GM12878 (cell line): ENCODE measurements at regions not wholly inside any gene's neighbourhood (a gene's known extent, or its start where the extent isn't known, plus 50 kb on each side); places are given as distances from the start of the nearest gene placed in this dataset.

Experiments
- ATAC-seq: fragments of 200-7000 bp; cut with Tn5 transposase; 3 replicates; pipeline ENCODE4 v1.9.1; 2020; ENCODE audit warnings: mild to moderate bottlenecking, moderate library complexity
- BruUV-seq: library from RNA; stranded (reverse); fragments of 400-500 nt; replicated peaks from 2 replicates; lab custom pipeline; 2021; lab: Mats Ljungman, UMichigan
- CTCF ChIA-PET: fragments of 300-600 bp; sonication (Branson Sonifier 250); formaldehyde crosslinking; extraction: SDS; loops from one replicate; lab custom pipeline; 2021; ENCODE audit warnings: inconsistent platforms; lab: Yijun Ruan, JAX
- POLR2A ChIA-PET: fragments of 350-600 bp; formaldehyde crosslinking; extraction: SDS; loops from one replicate; lab custom pipeline; 2021; ENCODE audit warnings: inconsistent platforms; lab: Charles Lee
- RAD21 ChIA-PET: fragments of 300-600 bp; sonication (Branson Sonifier 250); formaldehyde crosslinking; loops from one replicate; lab custom pipeline; 2023; ENCODE audit warnings: antibody characterized with exemption; ENCODE audit not compliant: unreplicated experiment; lab: Charles Lee
- SMC1A ChIA-PET: fragments of 300-600 bp; sonication (Branson Sonifier 250); formaldehyde crosslinking; loops from one replicate; lab custom pipeline; 2023; ENCODE audit not compliant: unreplicated experiment, uncharacterized antibody; lab: Charles Lee
- DNase-seq: peaks from one replicate; pipeline ENCODE4 v3.0.0-alpha.2; 2011; ENCODE audit warnings: low read depth, low spot score
- FAIRE-seq: peaks from 3 replicates; lab custom pipeline; 2011; peaks lifted over from hg19 to GRCh38; lab: Jason Lieb, UNC
- H2AFZ ChIP-seq: 2 replicates; pipeline ENCODE4 v1.6.0; 2011; ENCODE audit warnings: low read depth, low read length, control low read depth; ENCODE audit not compliant: control insufficient read depth
- H3K27ac ChIP-seq: 2 replicates; pipeline ENCODE4 v1.5.1; 2011; ENCODE audit warnings: control low read depth; ENCODE audit not compliant: control insufficient read depth, insufficient read depth
- H3K27me3 ChIP-seq, 2 experiments: replicated peaks in 1 of 2; 2 replicates each; pipeline versions ENCODE4 v1.6.0 to v1.6.1; 2011; ENCODE audit warnings: low read length in 1 of 2; ENCODE audit not compliant: control insufficient read depth in 2 of 2, insufficient read depth in 2 of 2
- H3K36me3 ChIP-seq, 2 experiments: 2 replicates each; pipeline ENCODE4 v1.5.1; 2011; ENCODE audit warnings: low read length in 1 of 2; ENCODE audit not compliant: control insufficient read depth in 2 of 2, insufficient read depth in 2 of 2
- H3K4me1 ChIP-seq: 2 replicates; pipeline ENCODE4 v1.6.1; 2011; ENCODE audit warnings: mild to moderate bottlenecking, low read length, moderate library complexity, mixed read lengths; ENCODE audit not compliant: control insufficient read depth, insufficient read depth
- H3K4me2 ChIP-seq: 2 replicates; pipeline ENCODE4 v1.6.0; 2011; ENCODE audit warnings: control low read depth; ENCODE audit not compliant: control insufficient read depth, insufficient read depth
- H3K4me3 ChIP-seq: fragments of 200-600 bp; sonication (generic); 2 replicates; pipeline ENCODE4 v1.5.1; 2016
- H3K79me2 ChIP-seq: 2 replicates; pipeline ENCODE4 v1.6.0; 2011; ENCODE audit warnings: low read length; ENCODE audit not compliant: control insufficient read depth, insufficient read depth
- H3K9ac ChIP-seq: 2 replicates; pipeline ENCODE4 v1.8.0; 2011; ENCODE audit warnings: low read length, control low read depth, mixed read lengths; ENCODE audit not compliant: control insufficient read depth, insufficient read depth
- H3K9me3 ChIP-seq: replicated peaks from 3 replicates; pipeline ENCODE4 v1.5.1; 2011; ENCODE audit warnings: mild to moderate bottlenecking, low read length; ENCODE audit not compliant: control insufficient read depth, insufficient read depth
- H4K20me1 ChIP-seq: 2 replicates; pipeline ENCODE4 v1.6.0; 2011; ENCODE audit not compliant: control insufficient read depth, insufficient read depth
- CHD4 ChIP-seq: fragments of 200-600 bp; sonication (generic); IDR thresholded peaks from 2 replicates; pipeline ENCODE4 v1.6.1; 2016; ENCODE audit warnings: mild to moderate bottlenecking
- HDAC6 ChIP-seq: fragments of 200-600 bp; sonication (generic); IDR thresholded peaks from one replicate; pipeline ENCODE4 v1.8.0; 2017; ENCODE audit warnings: antibody characterized with exemption; ENCODE audit not compliant: unreplicated experiment
- JUNB ChIP-seq: IDR thresholded peaks from 2 replicates; pipeline ENCODE4 v1.6.1; 2016; ENCODE audit warnings: antibody characterized with exemption, mild to moderate bottlenecking
- NFXL1 ChIP-seq: fragments of 450-650 bp; IDR thresholded peaks from 2 replicates; pipeline ENCODE4 v1.6.1; 2017; ENCODE audit warnings: antibody characterized with exemption, mild to moderate bottlenecking, borderline replicate concordance
- NRF1 ChIP-seq: conservative IDR thresholded peaks from 2 replicates; pipeline ENCODE4 v1.6.1; 2011; ENCODE audit warnings: mild to moderate bottlenecking, low read depth, low read length, improper control_type of control experiment
- POLR2A ChIP-seq: IDR thresholded peaks from 2 replicates; pipeline ENCODE4 v1.6.1; 2011; ENCODE audit warnings: low read depth, mild to moderate bottlenecking, low read length
- POLR2AphosphoS2 ChIP-seq: IDR thresholded peaks from 2 replicates; pipeline ENCODE4 v1.6.1; 2011; ENCODE audit warnings: low read depth, mild to moderate bottlenecking, low read length, improper control_type of control experiment, moderate library complexity
- SUPT20H ChIP-seq: IDR thresholded peaks from 2 replicates; pipeline ENCODE4 v1.6.1; 2011; ENCODE audit warnings: low read depth, mild to moderate bottlenecking, low read length, moderate library complexity, borderline replicate concordance; ENCODE audit not compliant: control insufficient read depth
- ZBED1 ChIP-seq: IDR thresholded peaks from 2 replicates; pipeline ENCODE4 v1.6.1; 2016; ENCODE audit warnings: borderline replicate concordance
- ZNF24 ChIP-seq: fragments of 450-650 bp; IDR thresholded peaks from 2 replicates; pipeline ENCODE4 v1.6.1; 2017; ENCODE audit warnings: antibody characterized with exemption, mild to moderate bottlenecking
- WGBS: methylation state at CpG from one replicate; pipeline ENCODE4 v1.1.6; 2016; ENCODE audit warnings: low lambda C conversion rate; ENCODE audit not compliant: insufficient replicate concordance, insufficient coverage; ENCODE audit errors: missing lambda C conversion rate; 5-methylcytosine and 5-hydroxymethylcytosine counted together
- in situ Hi-C: fragments of 300-500 bp; cut with MboI; formaldehyde crosslinking; loops from 9 replicates; pipeline ENCODE4 v1.14.3; 2018; ENCODE audit warnings: mixed read lengths
- intact Hi-C: fragments of 100-400 bp; cut with micrococcal nuclease; formaldehyde crosslinking; loops from one replicate; pipeline ENCODE4 v1.14.2; 2022; ENCODE audit not compliant: unreplicated experiment
- TF ChIP-seq, protein P1 (sequence below): fragments of 150-350 bp; IDR thresholded peaks from 2 replicates; pipeline ENCODE4 v1.6.1; 2016; ENCODE audit warnings: low read depth, low read length
- TF ChIP-seq, protein P2 (sequence below): fragments of 450-650 bp; IDR thresholded peaks from 2 replicates; pipeline ENCODE4 v1.6.1; 2016; ENCODE audit warnings: mild to moderate bottlenecking, moderate library complexity, borderline replicate concordance
- TF ChIP-seq, protein P3 (sequence below): fragments of 450-650 bp; IDR thresholded peaks from 2 replicates; pipeline ENCODE4 v1.6.1; 2018; ENCODE audit warnings: mild to moderate bottlenecking, low read depth, moderate library complexity; ENCODE audit not compliant: partially characterized antibody
- TF ChIP-seq, protein P4 (sequence below): fragments of 450-650 bp; IDR thresholded peaks from 2 replicates; pipeline ENCODE4 v1.6.1; 2017; ENCODE audit warnings: low read depth, mild to moderate bottlenecking, moderate library complexity

DNA sequence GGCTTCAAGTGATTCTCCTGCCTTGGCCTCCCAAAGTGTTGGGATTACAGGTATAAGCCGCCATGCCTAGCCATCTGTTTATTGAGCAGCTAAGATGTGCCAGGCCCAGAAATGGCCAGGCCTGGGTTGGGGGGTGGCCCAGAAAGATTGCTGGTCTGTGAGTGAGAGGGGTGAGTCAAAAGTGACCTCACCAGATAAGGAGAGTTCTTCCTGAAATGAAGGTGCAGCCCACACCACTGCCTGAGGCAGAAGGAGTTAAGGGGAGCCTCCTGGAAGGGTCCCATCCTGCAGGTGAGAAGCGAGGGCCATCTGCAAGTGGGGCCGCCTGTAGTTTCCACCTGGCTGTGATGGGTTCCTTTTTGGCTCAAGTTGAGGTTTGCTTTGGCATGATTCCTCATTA lies 96.9 kb upstream of the KLF4 start:
- FAIRE-seq, result no peak
- no peaks in the 10 kb centered on the region for H4K20me1 ChIP-seq
- 28% methylated on average over 3 of the region's 3 CpGs for WGBS
- BruUV-seq, result no TSS peak
- intact Hi-C loops, result no loop called here
- ChIA-PET POLR2A (no interaction called here), RAD21 (no interaction called here), CTCF (no interaction called here), SMC1A (interaction anchor here (2.3 kb wide), 1 partner anchor 31 kb away, joined by 5 read pairs; no protein-coding TSS in a partner anchor)
- H3K79me2 ChIP-seq, result no peaks in the 10 kb centered on the region
- peaks cover 0 to 2% of the 10 kb centered on the region in 2 experiments; a peak in 1 of 4 replicates for H3K27me3 ChIP-seq
- H3K27ac ChIP-seq, result no peak overlapping the region
- no peak overlapping the region for H3K4me2 ChIP-seq
- no peak for DNase-seq
- H3K9me3 ChIP-seq, result no peaks in the 10 kb centered on the region
- no peak for ATAC-seq
- in situ Hi-C loops, result no loop called here
- H3K4me1 ChIP-seq, result no peaks in the 10 kb centered on the region
- H3K4me3 ChIP-seq, result no peak overlapping the region
- H3K9ac ChIP-seq, result no peak overlapping the region
- H3K36me3 ChIP-seq, result no peaks in the 10 kb centered on the region
- no peak overlapping the region for H2AFZ ChIP-seq
- no peak for TF ChIP-seq SUPT20H
- TF ChIP-seq ZNF24, result no peak
- no peak for TF ChIP-seq NFXL1
- TF ChIP-seq, protein P1, sequence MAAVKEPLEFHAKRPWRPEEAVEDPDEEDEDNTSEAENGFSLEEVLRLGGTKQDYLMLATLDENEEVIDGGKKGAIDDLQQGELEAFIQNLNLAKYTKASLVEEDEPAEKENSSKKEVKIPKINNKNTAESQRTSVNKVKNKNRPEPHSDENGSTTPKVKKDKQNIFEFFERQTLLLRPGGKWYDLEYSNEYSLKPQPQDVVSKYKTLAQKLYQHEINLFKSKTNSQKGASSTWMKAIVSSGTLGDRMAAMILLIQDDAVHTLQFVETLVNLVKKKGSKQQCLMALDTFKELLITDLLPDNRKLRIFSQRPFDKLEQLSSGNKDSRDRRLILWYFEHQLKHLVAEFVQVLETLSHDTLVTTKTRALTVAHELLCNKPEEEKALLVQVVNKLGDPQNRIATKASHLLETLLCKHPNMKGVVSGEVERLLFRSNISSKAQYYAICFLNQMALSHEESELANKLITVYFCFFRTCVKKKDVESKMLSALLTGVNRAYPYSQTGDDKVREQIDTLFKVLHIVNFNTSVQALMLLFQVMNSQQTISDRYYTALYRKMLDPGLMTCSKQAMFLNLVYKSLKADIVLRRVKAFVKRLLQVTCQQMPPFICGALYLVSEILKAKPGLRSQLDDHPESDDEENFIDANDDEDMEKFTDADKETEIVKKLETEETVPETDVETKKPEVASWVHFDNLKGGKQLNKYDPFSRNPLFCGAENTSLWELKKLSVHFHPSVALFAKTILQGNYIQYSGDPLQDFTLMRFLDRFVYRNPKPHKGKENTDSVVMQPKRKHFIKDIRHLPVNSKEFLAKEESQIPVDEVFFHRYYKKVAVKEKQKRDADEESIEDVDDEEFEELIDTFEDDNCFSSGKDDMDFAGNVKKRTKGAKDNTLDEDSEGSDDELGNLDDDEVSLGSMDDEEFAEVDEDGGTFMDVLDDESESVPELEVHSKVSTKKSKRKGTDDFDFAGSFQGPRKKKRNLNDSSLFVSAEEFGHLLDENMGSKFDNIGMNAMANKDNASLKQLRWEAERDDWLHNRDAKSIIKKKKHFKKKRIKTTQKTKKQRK, result no peak
- no peak for TF ChIP-seq POLR2A
- TF ChIP-seq NRF1, result no peak
- TF ChIP-seq JUNB, result no peak
- no peak for TF ChIP-seq ZBED1
- TF ChIP-seq, protein P2, sequence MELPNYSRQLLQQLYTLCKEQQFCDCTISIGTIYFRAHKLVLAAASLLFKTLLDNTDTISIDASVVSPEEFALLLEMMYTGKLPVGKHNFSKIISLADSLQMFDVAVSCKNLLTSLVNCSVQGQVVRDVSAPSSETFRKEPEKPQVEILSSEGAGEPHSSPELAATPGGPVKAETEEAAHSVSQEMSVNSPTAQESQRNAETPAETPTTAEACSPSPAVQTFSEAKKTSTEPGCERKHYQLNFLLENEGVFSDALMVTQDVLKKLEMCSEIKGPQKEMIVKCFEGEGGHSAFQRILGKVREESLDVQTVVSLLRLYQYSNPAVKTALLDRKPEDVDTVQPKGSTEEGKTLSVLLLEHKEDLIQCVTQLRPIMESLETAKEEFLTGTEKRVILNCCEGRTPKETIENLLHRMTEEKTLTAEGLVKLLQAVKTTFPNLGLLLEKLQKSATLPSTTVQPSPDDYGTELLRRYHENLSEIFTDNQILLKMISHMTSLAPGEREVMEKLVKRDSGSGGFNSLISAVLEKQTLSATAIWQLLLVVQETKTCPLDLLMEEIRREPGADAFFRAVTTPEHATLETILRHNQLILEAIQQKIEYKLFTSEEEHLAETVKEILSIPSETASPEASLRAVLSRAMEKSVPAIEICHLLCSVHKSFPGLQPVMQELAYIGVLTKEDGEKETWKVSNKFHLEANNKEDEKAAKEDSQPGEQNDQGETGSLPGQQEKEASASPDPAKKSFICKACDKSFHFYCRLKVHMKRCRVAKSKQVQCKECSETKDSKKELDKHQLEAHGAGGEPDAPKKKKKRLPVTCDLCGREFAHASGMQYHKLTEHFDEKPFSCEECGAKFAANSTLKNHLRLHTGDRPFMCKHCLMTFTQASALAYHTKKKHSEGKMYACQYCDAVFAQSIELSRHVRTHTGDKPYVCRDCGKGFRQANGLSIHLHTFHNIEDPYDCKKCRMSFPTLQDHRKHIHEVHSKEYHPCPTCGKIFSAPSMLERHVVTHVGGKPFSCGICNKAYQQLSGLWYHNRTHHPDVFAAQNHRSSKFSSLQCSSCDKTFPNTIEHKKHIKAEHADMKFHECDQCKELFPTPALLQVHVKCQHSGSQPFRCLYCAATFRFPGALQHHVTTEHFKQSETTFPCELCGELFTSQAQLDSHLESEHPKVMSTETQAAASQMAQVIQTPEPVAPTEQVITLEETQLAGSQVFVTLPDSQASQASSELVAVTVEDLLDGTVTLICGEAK, result no peak
- no peak for TF ChIP-seq CHD4
- no peak for TF ChIP-seq HDAC6
- TF ChIP-seq, protein P3, sequence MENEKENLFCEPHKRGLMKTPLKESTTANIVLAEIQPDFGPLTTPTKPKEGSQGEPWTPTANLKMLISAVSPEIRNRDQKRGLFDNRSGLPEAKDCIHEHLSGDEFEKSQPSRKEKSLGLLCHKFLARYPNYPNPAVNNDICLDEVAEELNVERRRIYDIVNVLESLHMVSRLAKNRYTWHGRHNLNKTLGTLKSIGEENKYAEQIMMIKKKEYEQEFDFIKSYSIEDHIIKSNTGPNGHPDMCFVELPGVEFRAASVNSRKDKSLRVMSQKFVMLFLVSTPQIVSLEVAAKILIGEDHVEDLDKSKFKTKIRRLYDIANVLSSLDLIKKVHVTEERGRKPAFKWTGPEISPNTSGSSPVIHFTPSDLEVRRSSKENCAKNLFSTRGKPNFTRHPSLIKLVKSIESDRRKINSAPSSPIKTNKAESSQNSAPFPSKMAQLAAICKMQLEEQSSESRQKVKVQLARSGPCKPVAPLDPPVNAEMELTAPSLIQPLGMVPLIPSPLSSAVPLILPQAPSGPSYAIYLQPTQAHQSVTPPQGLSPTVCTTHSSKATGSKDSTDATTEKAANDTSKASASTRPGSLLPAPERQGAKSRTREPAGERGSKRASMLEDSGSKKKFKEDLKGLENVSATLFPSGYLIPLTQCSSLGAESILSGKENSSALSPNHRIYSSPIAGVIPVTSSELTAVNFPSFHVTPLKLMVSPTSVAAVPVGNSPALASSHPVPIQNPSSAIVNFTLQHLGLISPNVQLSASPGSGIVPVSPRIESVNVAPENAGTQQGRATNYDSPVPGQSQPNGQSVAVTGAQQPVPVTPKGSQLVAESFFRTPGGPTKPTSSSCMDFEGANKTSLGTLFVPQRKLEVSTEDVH, result no peak
- no peak for TF ChIP-seq POLR2AphosphoS2
- TF ChIP-seq, protein P4, sequence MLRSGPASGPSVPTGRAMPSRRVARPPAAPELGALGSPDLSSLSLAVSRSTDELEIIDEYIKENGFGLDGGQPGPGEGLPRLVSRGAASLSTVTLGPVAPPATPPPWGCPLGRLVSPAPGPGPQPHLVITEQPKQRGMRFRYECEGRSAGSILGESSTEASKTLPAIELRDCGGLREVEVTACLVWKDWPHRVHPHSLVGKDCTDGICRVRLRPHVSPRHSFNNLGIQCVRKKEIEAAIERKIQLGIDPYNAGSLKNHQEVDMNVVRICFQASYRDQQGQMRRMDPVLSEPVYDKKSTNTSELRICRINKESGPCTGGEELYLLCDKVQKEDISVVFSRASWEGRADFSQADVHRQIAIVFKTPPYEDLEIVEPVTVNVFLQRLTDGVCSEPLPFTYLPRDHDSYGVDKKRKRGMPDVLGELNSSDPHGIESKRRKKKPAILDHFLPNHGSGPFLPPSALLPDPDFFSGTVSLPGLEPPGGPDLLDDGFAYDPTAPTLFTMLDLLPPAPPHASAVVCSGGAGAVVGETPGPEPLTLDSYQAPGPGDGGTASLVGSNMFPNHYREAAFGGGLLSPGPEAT, result no peak
